Panc1 (cell line): ENCODE measurements at regions not wholly inside any gene's neighbourhood (a gene's known extent, or its start where the extent isn't known, plus 50 kb on each side); places are given as distances from the start of the nearest gene placed in this dataset.
"Not testable (repeated sequence)": the region's sequence is repeated elsewhere in the genome, so short reads cannot be mapped to it uniquely, and the experiment has no call there.

Experiments
- ATAC-seq: fragments of 200-7000 bp; cut with Tn5 transposase; 2 replicates; pipeline ENCODE4 v1.9.1; 2020; ENCODE audit warnings: mild to moderate bottlenecking, moderate library complexity
- BruUV-seq: library from RNA; stranded (reverse); fragments of 400-500 nt; replicated peaks from 2 replicates; lab custom pipeline; 2021; lab: Mats Ljungman, UMichigan
- CTCF ChIA-PET: fragments of 300-600 bp; sonication (Branson Sonifier 250); formaldehyde crosslinking; loops from one replicate; lab custom pipeline; 2022; ENCODE audit warnings: antibody characterized with exemption; lab: Charles Lee
- POLR2A ChIA-PET: fragments of 300-600 bp; sonication (Branson Sonifier 250); formaldehyde crosslinking; loops from one replicate; lab custom pipeline; 2022; ENCODE audit warnings: antibody characterized with exemption; lab: Charles Lee
- DNase-seq: peaks from one replicate; pipeline ENCODE4 v3.0.0-alpha.2; 2010; ENCODE audit warnings: low read depth, low spot score
- H3K27ac ChIP-seq: 2 replicates; pipeline ENCODE4 v1.5.1; 2011; ENCODE audit warnings: mild to moderate bottlenecking, low read length, inconsistent platforms
- H3K27me3 ChIP-seq: fragments of 200-500 bp; sonication (Bioruptor generic); 2 replicates; pipeline ENCODE4 v1.6.0; 2014; ENCODE audit warnings: low read length, inconsistent platforms; ENCODE audit not compliant: control insufficient read depth, insufficient read depth
- H3K36me3 ChIP-seq: fragments of 200-500 bp; sonication (Bioruptor generic); 2 replicates; pipeline ENCODE4 v1.5.1; 2014; ENCODE audit warnings: inconsistent platforms, mild to moderate bottlenecking, low read length, moderate library complexity; ENCODE audit not compliant: control insufficient read depth, insufficient read depth
- H3K4me1 ChIP-seq: 2 replicates; pipeline ENCODE4 v1.5.1; 2011; ENCODE audit warnings: inconsistent platforms, mild to moderate bottlenecking, low read length, moderate library complexity; ENCODE audit not compliant: control insufficient read depth, insufficient read depth
- H3K4me3 ChIP-seq, 2 experiments: 2 replicates each; pipeline ENCODE4 v1.5.1; 2011 to 2012; ENCODE audit warnings: low read depth in 2 of 2, low read length in 2 of 2, mild to moderate bottlenecking in 2 of 2, inconsistent platforms in 1 of 2, moderate library complexity in 1 of 2
- H3K9me3 ChIP-seq: fragments of 200-500 bp; sonication (Bioruptor generic); 2 replicates; pipeline ENCODE4 v1.5.1; 2014; ENCODE audit warnings: low read depth, mild to moderate bottlenecking, inconsistent platforms, low read length, moderate library complexity; ENCODE audit not compliant: control insufficient read depth, insufficient read depth
- POLR2AphosphoS5 ChIP-seq: IDR thresholded peaks from 2 replicates; pipeline ENCODE4 v1.6.1; 2012; ENCODE audit warnings: mild to moderate bottlenecking, low read depth, low read length, moderate library complexity
- SIN3A ChIP-seq: IDR thresholded peaks from 2 replicates; pipeline ENCODE4 v1.6.1; 2012; ENCODE audit warnings: low read depth, mild to moderate bottlenecking, low read length, moderate library complexity, borderline replicate concordance; ENCODE audit not compliant: insufficient read depth
- TCF7L2 ChIP-seq: IDR thresholded peaks from 2 replicates; pipeline ENCODE4 v1.6.1; 2011; ENCODE audit warnings: mild to moderate bottlenecking, low read depth, low read length, inconsistent platforms
- in situ Hi-C: cut with HindIII; loops from 2 replicates; pipeline ENCODE4 v1.10.0; 2016; ENCODE audit warnings: low sequenced_read_pairs, low pct_unique_long_range_greater_than_20kb
- intact Hi-C: fragments of 100-400 bp; cut with micrococcal nuclease; formaldehyde crosslinking; loops from one replicate; pipeline ENCODE4 v1.10.0; 2022; ENCODE audit not compliant: unreplicated experiment
- TF ChIP-seq, protein P1 (sequence below): fragments of 450-650 bp; IDR thresholded peaks from 2 replicates; pipeline ENCODE4 v1.5.1; 2017; ENCODE audit warnings: mild to moderate bottlenecking
- TF ChIP-seq, protein P2 (sequence below), 2 experiments: IDR thresholded peaks; 2 replicates each; pipeline ENCODE4 v1.6.1; 2011 to 2012; ENCODE audit warnings: low read depth in 2 of 2, control low read depth in 1 of 2, low read length in 1 of 2, mild to moderate bottlenecking in 1 of 2, moderate library complexity in 1 of 2; ENCODE audit not compliant: insufficient read depth in 1 of 2

DNA sequence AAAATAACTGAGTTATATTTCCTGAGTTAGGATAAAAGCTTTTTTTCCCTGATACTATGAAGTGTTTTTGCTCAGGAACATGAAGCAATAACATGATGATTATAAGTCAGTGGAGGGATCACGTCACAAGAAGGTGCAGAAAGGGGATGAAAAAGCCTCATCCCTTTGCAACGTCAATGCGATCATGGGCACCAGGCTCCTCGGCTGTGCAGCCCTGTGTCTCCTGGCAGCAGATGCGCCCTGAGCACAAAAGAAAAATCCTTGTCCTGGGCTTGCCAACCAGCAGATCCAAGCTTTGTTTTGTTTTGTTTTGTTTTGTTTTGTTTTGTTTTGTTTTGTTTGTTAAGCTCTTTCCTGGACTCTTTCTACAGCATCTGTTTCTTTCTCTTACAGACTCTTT lies 103.5 kb upstream of the PRSS1 start:
- intact Hi-C loops (no loop called here), in situ Hi-C loops (no loop called here)
- Histone ChIP-seq H3K27ac (no peak overlapping the region), H3K27me3 (peaks cover 14% of the 10 kb centered on the region), H3K9me3 (no peaks in the 10 kb centered on the region), H3K4me3 (no peak overlapping the region), H3K36me3 (no peaks in the 10 kb centered on the region), H3K4me1 (no peaks in the 10 kb centered on the region)
- ChIA-PET POLR2A (no interaction called here), CTCF (no interaction called here)
- ATAC-seq (no peak), DNase-seq (no peak)
- no TSS peak for BruUV-seq
- TF ChIP-seq POLR2AphosphoS5: no peak
- TF ChIP-seq, protein P1, sequence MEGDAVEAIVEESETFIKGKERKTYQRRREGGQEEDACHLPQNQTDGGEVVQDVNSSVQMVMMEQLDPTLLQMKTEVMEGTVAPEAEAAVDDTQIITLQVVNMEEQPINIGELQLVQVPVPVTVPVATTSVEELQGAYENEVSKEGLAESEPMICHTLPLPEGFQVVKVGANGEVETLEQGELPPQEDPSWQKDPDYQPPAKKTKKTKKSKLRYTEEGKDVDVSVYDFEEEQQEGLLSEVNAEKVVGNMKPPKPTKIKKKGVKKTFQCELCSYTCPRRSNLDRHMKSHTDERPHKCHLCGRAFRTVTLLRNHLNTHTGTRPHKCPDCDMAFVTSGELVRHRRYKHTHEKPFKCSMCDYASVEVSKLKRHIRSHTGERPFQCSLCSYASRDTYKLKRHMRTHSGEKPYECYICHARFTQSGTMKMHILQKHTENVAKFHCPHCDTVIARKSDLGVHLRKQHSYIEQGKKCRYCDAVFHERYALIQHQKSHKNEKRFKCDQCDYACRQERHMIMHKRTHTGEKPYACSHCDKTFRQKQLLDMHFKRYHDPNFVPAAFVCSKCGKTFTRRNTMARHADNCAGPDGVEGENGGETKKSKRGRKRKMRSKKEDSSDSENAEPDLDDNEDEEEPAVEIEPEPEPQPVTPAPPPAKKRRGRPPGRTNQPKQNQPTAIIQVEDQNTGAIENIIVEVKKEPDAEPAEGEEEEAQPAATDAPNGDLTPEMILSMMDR: no peak
- no peak for TF ChIP-seq SIN3A

- ATAC-seq (no peak), DNase-seq (no peak)
- H3K4me1 ChIP-seq: no peaks in the 10 kb centered on the region
- TF ChIP-seq TCF7L2: no peak
- TF ChIP-seq, protein P2, sequence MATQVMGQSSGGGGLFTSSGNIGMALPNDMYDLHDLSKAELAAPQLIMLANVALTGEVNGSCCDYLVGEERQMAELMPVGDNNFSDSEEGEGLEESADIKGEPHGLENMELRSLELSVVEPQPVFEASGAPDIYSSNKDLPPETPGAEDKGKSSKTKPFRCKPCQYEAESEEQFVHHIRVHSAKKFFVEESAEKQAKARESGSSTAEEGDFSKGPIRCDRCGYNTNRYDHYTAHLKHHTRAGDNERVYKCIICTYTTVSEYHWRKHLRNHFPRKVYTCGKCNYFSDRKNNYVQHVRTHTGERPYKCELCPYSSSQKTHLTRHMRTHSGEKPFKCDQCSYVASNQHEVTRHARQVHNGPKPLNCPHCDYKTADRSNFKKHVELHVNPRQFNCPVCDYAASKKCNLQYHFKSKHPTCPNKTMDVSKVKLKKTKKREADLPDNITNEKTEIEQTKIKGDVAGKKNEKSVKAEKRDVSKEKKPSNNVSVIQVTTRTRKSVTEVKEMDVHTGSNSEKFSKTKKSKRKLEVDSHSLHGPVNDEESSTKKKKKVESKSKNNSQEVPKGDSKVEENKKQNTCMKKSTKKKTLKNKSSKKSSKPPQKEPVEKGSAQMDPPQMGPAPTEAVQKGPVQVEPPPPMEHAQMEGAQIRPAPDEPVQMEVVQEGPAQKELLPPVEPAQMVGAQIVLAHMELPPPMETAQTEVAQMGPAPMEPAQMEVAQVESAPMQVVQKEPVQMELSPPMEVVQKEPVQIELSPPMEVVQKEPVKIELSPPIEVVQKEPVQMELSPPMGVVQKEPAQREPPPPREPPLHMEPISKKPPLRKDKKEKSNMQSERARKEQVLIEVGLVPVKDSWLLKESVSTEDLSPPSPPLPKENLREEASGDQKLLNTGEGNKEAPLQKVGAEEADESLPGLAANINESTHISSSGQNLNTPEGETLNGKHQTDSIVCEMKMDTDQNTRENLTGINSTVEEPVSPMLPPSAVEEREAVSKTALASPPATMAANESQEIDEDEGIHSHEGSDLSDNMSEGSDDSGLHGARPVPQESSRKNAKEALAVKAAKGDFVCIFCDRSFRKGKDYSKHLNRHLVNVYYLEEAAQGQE (IDR thresholded peaks at IDR 0.05; ENCODE audit: insufficient read depth in 1 of 2, low read depth in 2 of 2, low read length in 1 of 2): no peak
- peaks cover 14% of the 10 kb centered on the region for H3K27me3 ChIP-seq
- ChIA-PET CTCF (interaction anchor here (0.5 kb wide), 1 partner anchor 142 kb away, joined by 10 read pairs; no protein-coding TSS in a partner anchor), POLR2A (no interaction called here)
- no peak overlapping the region for H3K27ac ChIP-seq
- no peaks in the 10 kb centered on the region for H3K9me3 ChIP-seq
- intact Hi-C loops (no loop called here), in situ Hi-C loops (no loop called here)
- BruUV-seq: no TSS peak
- no peaks in the 10 kb centered on the region for H3K36me3 ChIP-seq
- H3K4me3 ChIP-seq: no peak overlapping the region
Measured at GRCh38 chr7:142642316-142642715, 107.0 kb upstream of the PRSS1 start.

- DNase-seq, H3K4me1 ChIP-seq, H3K27ac ChIP-seq, ATAC-seq, POLR2A ChIA-PET, intact Hi-C loops, CTCF ChIA-PET, H3K36me3 ChIP-seq, H3K9me3 ChIP-seq, BruUV-seq, in situ Hi-C loops, H3K4me3 ChIP-seq: not testable (repeated sequence)
- H3K27me3 ChIP-seq: peaks cover 14% of the 10 kb centered on the region
Measured at GRCh38 chr7:142641252-142641651, 108.0 kb upstream of the PRSS1 start.
